Heart right ventricle (tissue), 16 donors: ENCODE measurements at regions not wholly inside any gene's neighbourhood (a gene's known extent, or its start where the extent isn't known, plus 50 kb on each side); places are given as distances from the start of the nearest gene placed in this dataset.

ENCODE experiments used
- ATAC-seq, 8 donors: fragments of 200-7000 bp; cut with Tn5 transposase; one replicate each; pipeline ENCODE4 v1.9.1; 2020; ENCODE audit warnings: mild to moderate bottlenecking in 8 of 8, moderate library complexity in 8 of 8, moderate number of reproducible peaks in 1 of 8
- DNase-seq, 2 donors: peaks; one replicate each; pipeline ENCODE4 v3.0.0-alpha.2; 2020
- H3K27ac ChIP-seq, 10 donors: fragments of 200-600 bp; sonication (generic) in 2 of 10; one replicate each; pipeline versions ENCODE4 v1.5.0 to v1.8.0; 2020 to 2022; ENCODE audit warnings: mild to moderate bottlenecking in 3 of 10
- H3K27me3 ChIP-seq, 7 donors: fragments of 200-600 bp; one replicate each; pipeline ENCODE4 v1.8.0; 2021 to 2022; ENCODE audit warnings: mild to moderate bottlenecking in 2 of 7
- H3K36me3 ChIP-seq, 9 donors: fragments of 200-600 bp; sonication (generic) in 1 of 9; one replicate each; pipeline versions ENCODE4 v1.5.0 to v1.8.0; 2020 to 2022; ENCODE audit warnings: mild to moderate bottlenecking in 2 of 9
- H3K4me1 ChIP-seq, 9 donors: fragments of 200-600 bp; sonication (generic) in 1 of 9; one replicate each; pipeline versions ENCODE4 v1.5.0 to v1.8.0; 2020 to 2022; ENCODE audit warnings: mild to moderate bottlenecking in 4 of 9
- H3K4me3 ChIP-seq, 10 donors: fragments of 200-600 bp; sonication (generic) in 2 of 10; one replicate each; pipeline versions ENCODE4 v1.5.0 to v1.8.0; 2020 to 2022; ENCODE audit warnings: mild to moderate bottlenecking in 7 of 10, moderate library complexity in 2 of 10
- H3K9me3 ChIP-seq, 11 donors: fragments of 200-600 bp in 10 of 11; sonication (generic) in 2 of 11; one replicate each; pipeline versions ENCODE4 v1.5.0 to v1.8.0; 2013 to 2022; ENCODE audit warnings: mild to moderate bottlenecking in 2 of 11, control low read depth in 1 of 11, moderate library complexity in 1 of 11
- CTCF ChIP-seq, 9 donors: fragments of 200-600 bp; sonication (generic) in 2 of 9; IDR thresholded peaks; one replicate each; pipeline versions ENCODE4 v1.5.0 to v1.8.0; 2021 to 2022; ENCODE audit warnings: antibody characterized with exemption in 9 of 9, mild to moderate bottlenecking in 5 of 9, moderate library complexity in 1 of 9
- WGBS, 2 donors: extraction: QIAGEN DNeasy Blood & Tissue Kit; methylation state at CpG; one replicate each; pipeline ENCODE4 v1.1.7; 2013; ENCODE audit warnings: inconsistent platforms in 1 of 2; 5-methylcytosine and 5-hydroxymethylcytosine counted together
- intact Hi-C, 10 donors: fragments of 100-400 bp; cut with DNase I; formaldehyde crosslinking; loops; one replicate each; pipeline versions ENCODE4 v1.11.1 to v1.14.2; 2022
- donor health status: Arrhythmogenic right ventricular cardiomyopathy.
- donor health status: ischemic (EF 13 %, LVEDD 7.1; RV severe dilation, severe dysfunction).
- donor health status: healthy with polysubstance abuse.
- donor health status: DM: no; HTN: yes; CAD: no.
- donor health status: DM: no; HTN: no; CAD: no.
- donor health status: ischemic (EF 25% LVEDD 6.9; RV normal size, moderate dysfunction).
- donor health status: ischemic (EF 25% LVEDD 5.7; RV mildly dilated, moderate dysfunction).
- donor health status: healthy.
- donor health status: DM: yes; HTN: yes; CAD: no.
- donor health status: Ischemic cardiomyopathy.
- donor health status: ischemic (EF 35%, LVEDD 5.7; RV mildly dilated, moderate dysfunction).
- donor health status: nonischemic (EF 11% LVEDD 7.7; RV severe dilation, severe dysfunction).
- donor health status: DM: yes; HTN: yes; CAD: no.
- donor health status: PGD.
- donor health status: ischemic (EF 29% LVEDD 5.4; RV normal size, mild dysfunction).
- donor health status: nonischemic (EF 23%, LVEDD 6.1; RV moderate dilation, normal function).

GRCh38 chr13:111503905-111504695, 183.7 kb downstream of the TEX29 start:
- Histone ChIP-seq H3K4me1 (no peaks in the 10 kb centered on the region), H3K27ac (no peak overlapping the region), H3K4me3 (no peak overlapping the region), H3K27me3 (peaks cover 0 to 59% (median 38%) of the 10 kb centered on the region in 7 donors), H3K36me3 (no peaks in the 10 kb centered on the region), H3K9me3 (peaks cover 0 to 7% (median 0%) of the 10 kb centered on the region in 11 donors)
- WGBS, 2 donors, result 78 to 80% methylated on average over 13 of the region's 13 CpGs
- DNase-seq, result no peak
- no peak for TF ChIP-seq CTCF (IDR thresholded peaks at IDR 0.05)
- ATAC-seq, result no peak
- intact Hi-C loops, result no loop called here

- no peak for ATAC-seq
- H3K4me3 ChIP-seq, result no peak overlapping the region
- no peaks in the 10 kb centered on the region for H3K36me3 ChIP-seq
- no peak for DNase-seq
- peak in 6 of 9 donors; percentile 35 to 44 (median 36) for TF ChIP-seq CTCF (IDR thresholded peaks at IDR 0.05)
- peaks cover 0 to 61% (median 38%) of the 10 kb centered on the region in 7 donors for H3K27me3 ChIP-seq
- intact Hi-C loops, result no loop called here
- no peaks in the 10 kb centered on the region for H3K4me1 ChIP-seq
- 32 to 33% methylated on average over 20 of the region's 20 CpGs for WGBS, 2 donors
- no peak overlapping the region for H3K27ac ChIP-seq
- peaks cover 0 to 7% (median 0%) of the 10 kb centered on the region in 11 donors for H3K9me3 ChIP-seq
Measured at GRCh38 chr13:111505175-111505777, 184.8 kb downstream of the TEX29 start.

- Histone ChIP-seq H3K4me3 (no peak overlapping the region), H3K4me1 (no peaks in the 10 kb centered on the region), H3K9me3 (peaks cover 0 to 7% (median 0%) of the 10 kb centered on the region in 11 donors), H3K36me3 (no peaks in the 10 kb centered on the region), H3K27me3 (peaks cover 0 to 61% (median 38%) of the 10 kb centered on the region in 7 donors), H3K27ac (no peak overlapping the region)
- DNase-seq, result no peak
- 78% methylated on average over 6 of the region's 6 CpGs for WGBS, 2 donors
- TF ChIP-seq CTCF (IDR thresholded peaks at IDR 0.05), result no peak
- no peak for ATAC-seq
- intact Hi-C loops, result no loop called here
Measured at GRCh38 chr13:111506125-111506524, 185.7 kb downstream of the TEX29 start.

- whole genome bisulfite sequencing, 2 donors, result 71 to 73% methylated on average over 7 of the region's 7 CpGs
- Histone ChIP-seq H3K36me3 (no peaks in the 10 kb centered on the region), H3K4me3 (no peak overlapping the region), H3K27ac (no peak overlapping the region), H3K4me1 (no peaks in the 10 kb centered on the region), H3K27me3 (peaks cover 0 to 62% (median 37%) of the 10 kb centered on the region in 7 donors), H3K9me3 (peaks cover 0 to 4% (median 0%) of the 10 kb centered on the region in 11 donors)
- intact Hi-C loops, result no loop called here
- DNase-seq (no peak), ATAC-seq (no peak)
- TF ChIP-seq CTCF (IDR thresholded peaks at IDR 0.05), result no peak
Measured at GRCh38 chr13:111506621-111507020, 186.2 kb downstream of the TEX29 start.
